ENCODE measurements at regions not wholly inside any gene's neighbourhood (a gene's known extent, or its start where the extent isn't known, plus 50 kb on each side); places are given as distances from the start of the nearest gene placed in this dataset.

DNA sequence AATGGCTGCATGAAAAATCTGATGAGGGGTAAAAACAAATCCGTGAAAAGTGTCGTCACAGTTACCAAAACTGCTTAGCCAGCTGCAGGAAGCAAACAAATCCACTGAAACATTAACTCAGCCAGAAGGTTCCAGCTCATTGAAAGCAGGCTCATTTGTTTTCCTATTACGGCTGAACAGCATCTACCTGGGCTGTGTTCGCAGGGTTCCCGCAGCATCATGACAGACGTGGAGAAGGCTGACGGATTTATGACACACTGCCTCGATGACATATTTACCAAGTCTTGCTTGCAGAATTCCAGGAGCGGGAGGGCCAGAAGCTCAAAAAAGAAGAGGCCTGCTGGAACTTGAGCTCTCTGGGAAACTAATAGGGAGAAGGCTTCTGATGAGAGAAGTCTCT lies 781.1 kb downstream of the RAB28 start:
- TF ChIP-seq, protein P1, sequence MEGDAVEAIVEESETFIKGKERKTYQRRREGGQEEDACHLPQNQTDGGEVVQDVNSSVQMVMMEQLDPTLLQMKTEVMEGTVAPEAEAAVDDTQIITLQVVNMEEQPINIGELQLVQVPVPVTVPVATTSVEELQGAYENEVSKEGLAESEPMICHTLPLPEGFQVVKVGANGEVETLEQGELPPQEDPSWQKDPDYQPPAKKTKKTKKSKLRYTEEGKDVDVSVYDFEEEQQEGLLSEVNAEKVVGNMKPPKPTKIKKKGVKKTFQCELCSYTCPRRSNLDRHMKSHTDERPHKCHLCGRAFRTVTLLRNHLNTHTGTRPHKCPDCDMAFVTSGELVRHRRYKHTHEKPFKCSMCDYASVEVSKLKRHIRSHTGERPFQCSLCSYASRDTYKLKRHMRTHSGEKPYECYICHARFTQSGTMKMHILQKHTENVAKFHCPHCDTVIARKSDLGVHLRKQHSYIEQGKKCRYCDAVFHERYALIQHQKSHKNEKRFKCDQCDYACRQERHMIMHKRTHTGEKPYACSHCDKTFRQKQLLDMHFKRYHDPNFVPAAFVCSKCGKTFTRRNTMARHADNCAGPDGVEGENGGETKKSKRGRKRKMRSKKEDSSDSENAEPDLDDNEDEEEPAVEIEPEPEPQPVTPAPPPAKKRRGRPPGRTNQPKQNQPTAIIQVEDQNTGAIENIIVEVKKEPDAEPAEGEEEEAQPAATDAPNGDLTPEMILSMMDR (conservative IDR thresholded peaks at IDR 0.05 in 1 of 2, IDR thresholded peaks at IDR 0.05 in 1 of 2; ENCODE audit: extremely low read depth in 1 of 2, insufficient read depth in 1 of 2, low read depth in 1 of 2, low read length in 2 of 2): no peak
- no peak for TF ChIP-seq EZH2 (IDR thresholded peaks at IDR 0.05; ENCODE audit: borderline replicate concordance, low read length)
